ENCODE measurements at regions not wholly inside any gene's neighbourhood (a gene's known extent, or its start where the extent isn't known, plus 50 kb on each side); places are given as distances from the start of the nearest gene placed in this dataset.
A peak's percentile ranks its signal among the peaks of the same experiment; 100 is the strongest.
"Not testable (repeated sequence)": the region's sequence is repeated elsewhere in the genome, so short reads cannot be mapped to it uniquely, and the experiment has no call there.

- DNase-seq (ENCODE audit: low spot score) = peak; percentile 70
Measured at GRCh38 chr12:46669720-46670119, 156.1 kb downstream of the SLC38A4 start.

DNA sequence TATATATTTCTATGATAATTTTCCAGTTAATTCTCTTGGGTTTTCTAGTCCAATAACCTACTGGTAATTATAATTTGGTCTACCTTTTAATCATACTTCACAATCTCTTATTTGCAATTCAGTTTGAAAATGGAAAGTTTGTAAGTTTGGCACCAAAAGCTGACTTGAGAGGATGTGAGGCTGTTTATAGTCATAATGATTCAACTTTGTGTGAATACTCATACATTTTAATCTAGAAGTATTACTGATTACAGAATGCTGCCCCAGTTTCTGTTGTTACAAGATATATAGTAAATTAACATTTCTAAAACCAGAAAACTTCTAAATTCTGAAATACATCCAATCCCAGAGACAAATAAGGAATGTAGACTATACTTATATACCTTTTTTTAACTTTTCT, 158.2 kb downstream of the SLC38A4 start:
- no peak for DNase-seq (ENCODE audit: low spot score)

DNA sequence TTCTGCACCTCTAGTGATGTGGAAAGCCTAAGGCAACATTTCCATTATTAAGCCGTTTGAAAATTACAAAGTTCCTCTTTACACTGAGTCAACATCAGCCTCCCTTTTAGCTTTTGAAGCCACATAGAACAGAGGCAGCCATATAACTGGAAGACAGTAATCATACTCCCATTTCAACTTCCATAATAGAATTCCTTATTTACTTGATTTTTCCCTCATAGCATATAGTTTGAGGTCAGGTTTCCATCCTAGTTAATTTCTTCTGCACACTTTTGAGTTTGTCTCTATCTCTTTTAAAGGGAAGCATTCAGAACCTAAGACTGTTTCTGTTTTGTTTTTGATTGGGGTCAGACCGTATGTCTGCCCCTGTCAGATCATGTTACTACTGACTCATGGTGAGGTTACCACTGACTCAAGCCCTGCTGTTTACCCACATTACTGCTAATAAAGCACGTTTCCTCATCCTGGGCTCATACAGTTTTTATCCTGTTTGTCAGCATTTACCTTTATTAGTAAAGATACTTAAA, 161.0 kb downstream of the SLC38A4 start:
- DNase-seq (ENCODE audit: low spot score) = no peak

GRCh38 chr12:46663318-46663717, 162.5 kb downstream of the SLC38A4 start:
- no peak for DNase-seq (ENCODE audit: low spot score)

DNA sequence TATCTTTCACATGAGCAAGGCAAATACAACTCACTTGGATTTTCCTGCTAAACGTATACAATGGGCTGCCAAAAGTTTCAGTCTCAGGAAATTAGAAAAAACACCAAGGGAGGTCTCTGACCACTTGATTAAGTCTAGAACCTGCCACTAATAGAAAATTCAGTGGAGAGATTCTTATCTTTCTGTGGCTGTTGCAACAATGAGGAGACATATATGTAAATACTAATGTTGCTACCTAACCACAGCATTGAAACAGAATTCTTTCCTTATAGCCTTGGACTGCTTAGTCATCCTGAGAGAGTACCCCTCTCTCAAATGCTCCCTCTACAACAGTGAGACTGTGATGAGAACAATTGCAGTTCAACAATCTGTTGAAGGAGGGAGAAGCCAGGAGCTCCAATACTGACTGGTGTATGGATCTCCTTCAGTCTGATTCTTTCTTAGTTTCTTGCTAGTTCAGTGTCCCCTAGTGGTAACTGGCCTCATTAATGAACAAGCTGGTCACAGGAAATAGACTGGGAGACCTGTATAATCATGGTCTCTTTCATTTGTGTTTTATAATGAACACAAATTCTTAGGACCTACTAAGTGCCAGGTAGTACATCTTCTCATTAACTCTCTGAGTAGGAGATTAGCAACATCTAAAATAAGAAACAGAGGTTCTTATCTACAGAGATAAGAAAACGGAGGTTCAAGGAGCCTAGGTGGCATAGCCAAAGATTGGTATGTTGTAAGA, 164.5 kb downstream of the SLC38A4 start:
- peak; percentile 65 for DNase-seq (ENCODE audit: low spot score)

- no peak for DNase-seq (ENCODE audit: low spot score)
Measured at GRCh38 chr12:46660719-46661109, 165.1 kb downstream of the SLC38A4 start.

DNA sequence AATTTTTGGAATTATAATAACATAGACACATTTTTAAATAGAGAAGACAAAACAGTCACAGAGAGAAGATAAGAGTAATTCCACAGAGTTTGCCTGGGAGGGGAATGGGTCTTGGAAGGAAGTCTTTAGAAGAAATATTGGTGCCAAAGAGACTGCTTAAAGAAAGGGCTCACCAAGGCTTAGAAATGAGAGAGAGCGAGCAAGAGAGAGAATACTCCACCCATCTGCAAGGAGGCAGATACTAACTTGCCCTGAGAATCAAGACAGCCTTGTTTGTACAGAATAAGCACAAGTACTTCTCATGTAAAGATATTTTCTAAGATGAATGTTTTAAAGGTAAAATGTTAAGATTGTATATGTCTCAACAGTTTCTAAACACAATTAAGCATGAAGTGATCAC, 165.5 kb downstream of the SLC38A4 start:
- no peak for DNase-seq (ENCODE audit: low spot score)

GRCh38 chr12:46659824-46660223, 166.0 kb downstream of the SLC38A4 start:
- no peak for DNase-seq (ENCODE audit: low spot score)

DNA sequence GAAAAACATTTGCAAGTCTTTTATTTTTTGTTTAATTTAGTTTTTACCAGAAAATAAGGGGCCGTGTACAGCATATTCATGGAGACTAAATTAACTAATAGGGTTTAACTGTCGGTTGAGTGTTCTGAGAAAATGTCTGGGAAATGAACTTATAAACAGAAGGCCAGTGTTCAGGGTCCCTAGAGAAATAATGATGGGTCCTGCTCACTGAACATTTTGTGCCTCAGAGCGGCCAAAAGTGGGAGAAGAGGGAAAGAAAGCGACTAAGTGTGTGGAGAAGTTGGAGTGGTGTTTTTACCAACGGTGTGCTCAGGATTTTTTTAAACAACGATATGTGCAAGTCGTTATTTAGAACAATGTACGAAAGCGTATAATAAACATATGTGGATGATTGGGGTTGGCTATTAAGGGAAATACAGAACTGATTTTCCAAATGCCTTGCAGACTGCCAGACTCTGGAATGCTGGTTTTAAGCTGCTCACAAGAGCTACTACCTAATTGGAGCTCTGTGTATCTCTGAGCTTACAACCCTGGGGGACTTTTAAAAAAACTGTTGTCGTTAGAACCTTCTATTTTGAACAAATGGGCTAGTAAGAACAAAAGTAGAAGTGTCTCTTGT, 166.7 kb downstream of the SLC38A4 start:
- no peak for DNase-seq (ENCODE audit: low spot score)

DNA sequence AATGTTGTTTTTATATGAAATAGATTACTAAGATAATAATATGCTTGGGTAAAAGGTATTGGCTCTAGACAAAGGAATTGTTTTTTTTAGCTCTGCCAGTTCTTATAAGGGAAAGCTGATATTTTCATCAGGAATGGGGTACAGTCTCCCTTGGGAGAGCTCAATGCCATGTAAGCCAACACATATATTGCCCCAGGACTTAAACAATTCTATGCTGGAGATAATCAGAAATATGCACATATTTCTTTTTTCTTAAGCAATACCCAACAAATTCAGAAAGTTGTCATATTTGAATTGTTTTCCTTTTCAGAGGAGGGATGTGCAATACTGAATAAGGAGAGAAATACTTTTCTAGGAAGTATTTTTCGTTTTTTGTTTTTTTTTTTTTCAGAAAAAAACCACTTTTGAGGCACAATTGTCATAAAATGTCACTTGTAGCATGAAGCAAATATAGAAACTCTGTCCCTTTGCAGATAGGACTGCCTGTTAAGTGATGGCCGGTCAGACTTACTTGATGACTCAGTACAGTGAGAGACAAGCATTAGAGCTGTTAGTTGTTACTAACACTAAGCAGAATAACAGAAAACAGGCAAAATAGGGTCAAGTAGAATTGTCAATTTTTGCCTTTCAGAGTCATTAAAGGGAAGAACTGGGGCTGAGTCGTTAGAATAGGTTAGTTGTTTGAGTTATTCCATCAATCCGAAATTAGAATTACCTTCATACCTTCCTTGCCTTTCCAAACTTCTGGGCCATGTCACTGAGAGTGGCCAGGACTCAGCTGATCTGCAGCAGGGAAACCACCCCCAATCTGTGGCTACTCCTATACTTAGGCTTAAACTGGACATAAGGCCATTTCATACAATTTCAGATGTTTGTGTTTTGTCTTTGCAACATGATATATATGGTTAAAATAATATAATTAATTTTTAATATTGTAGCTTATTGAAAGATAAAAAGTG, 168.1 kb downstream of the SLC38A4 start:
- DNase-seq (ENCODE audit: low spot score) = no peak

DNA sequence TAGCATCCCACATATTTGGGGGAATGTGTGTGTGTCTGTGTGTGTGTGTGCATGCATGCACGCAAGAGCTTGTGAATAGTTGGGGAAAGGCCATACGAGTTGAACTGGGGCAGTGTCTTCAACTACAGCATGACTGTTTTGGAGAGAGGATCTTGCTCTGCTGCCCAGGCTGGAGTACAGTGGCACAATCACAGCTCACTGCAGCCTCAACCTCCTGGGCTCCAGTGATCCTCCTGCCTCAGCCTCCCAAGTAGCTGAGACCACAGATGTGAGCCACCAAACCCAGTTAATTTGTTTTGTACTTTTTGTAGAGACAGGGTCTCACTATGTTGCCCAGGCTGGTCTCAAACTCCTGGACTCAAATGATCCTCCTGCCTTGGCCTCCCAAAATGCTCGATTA, 169.8 kb downstream of the SLC38A4 start:
- DNase-seq (ENCODE audit: low spot score) = not testable (repeated sequence)

DNA sequence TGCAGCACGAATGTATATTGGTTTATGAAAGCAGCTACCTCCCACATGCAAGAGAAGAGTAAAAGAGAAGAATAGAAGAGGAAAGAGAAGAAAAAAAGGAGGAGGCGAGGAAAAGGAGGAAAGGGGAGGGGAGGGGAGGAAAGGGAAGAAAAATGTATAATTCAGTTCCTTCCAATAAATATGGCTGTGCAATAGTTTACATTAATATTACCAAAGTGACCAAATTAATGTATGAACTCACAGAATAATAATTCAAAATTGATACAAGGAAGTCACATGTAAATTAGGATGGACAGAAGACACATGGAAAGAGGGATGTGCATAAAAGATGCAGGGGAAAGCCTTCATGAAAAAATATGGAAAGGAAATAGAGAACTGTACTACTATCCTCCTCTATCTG, 172.5 kb downstream of the SLC38A4 start:
- no peak for DNase-seq (ENCODE audit: low spot score)

DNA sequence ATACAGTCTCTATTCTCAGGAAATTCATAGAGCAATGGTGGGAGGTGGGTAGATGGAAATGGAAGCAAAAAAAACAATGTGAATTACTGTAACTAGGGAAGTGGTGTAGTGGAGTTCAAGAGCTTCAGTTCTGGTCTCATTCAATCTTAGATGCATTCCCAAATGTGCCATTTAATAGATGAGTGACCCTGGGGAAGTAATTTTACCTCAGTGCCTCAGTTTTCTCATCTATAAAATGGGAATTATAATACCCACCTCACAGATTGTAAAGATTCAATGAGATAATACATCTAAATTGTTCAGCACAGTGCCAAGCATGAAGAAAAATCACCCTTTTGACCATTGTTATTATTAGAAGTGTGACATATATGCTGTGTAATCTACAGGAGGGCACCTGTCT, 173.1 kb downstream of the SLC38A4 start:
- no peak for DNase-seq (ENCODE audit: low spot score)

- DNase-seq (ENCODE audit: low spot score) = no peak
Measured at GRCh38 chr12:46650688-46651087, 175.1 kb downstream of the SLC38A4 start.

GRCh38 chr12:46649433-46649832, 176.4 kb downstream of the SLC38A4 start:
- no peak for DNase-seq (ENCODE audit: low spot score)

- no peak for DNase-seq (ENCODE audit: low spot score)
Measured at GRCh38 chr12:46647034-46647433, 178.8 kb downstream of the SLC38A4 start.

GRCh38 chr12:46641649-46642048, 184.1 kb downstream of the SLC38A4 start:
- not testable (repeated sequence) for DNase-seq (ENCODE audit: low spot score)

- no peak for DNase-seq (ENCODE audit: low spot score)
Measured at GRCh38 chr12:46635818-46636217, 190.0 kb downstream of the SLC38A4 start.

DNA sequence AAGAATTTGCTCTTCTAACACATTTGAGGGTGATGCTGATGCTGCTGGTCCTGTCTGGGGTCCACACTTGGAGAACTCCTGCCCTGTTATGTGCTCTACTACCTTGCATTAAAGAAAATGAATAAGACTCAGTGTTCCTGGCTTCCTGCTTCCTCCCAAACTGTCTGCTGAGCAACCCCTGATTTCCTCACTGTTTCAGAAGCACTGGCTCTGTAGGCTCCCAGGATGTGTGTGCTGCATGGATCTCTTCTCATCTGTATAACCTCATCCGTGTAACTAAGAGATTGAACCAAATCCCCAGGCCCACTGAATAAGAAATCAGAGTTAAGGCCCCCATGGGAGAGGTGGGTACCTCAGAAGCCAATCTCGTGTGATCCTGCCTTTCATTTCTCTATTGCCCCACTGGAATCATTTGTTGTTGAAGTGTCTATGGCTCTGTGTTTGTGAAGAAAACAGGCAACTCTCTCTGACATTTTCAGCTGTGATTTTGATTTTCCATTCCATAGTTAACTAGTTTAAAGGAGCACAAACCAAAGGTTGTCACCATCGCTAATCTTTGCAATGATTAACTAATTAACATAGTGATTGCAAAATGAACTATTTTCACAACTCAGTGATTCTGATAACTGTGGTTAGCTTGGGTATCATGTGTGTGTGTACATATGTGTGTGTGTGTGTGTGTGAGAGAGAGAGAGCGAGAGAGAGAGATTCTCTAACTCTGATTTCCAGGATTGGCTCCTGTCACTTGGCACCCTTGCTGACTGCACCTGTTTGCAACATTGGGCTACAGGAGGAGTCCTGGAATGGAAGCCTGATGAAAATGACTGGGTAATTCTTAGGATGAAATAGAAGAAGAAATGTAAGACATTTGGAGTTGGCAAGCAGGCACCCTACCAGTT, 196.2 kb downstream of the SLC38A4 start:
- no peak for DNase-seq (ENCODE audit: low spot score)

DNA sequence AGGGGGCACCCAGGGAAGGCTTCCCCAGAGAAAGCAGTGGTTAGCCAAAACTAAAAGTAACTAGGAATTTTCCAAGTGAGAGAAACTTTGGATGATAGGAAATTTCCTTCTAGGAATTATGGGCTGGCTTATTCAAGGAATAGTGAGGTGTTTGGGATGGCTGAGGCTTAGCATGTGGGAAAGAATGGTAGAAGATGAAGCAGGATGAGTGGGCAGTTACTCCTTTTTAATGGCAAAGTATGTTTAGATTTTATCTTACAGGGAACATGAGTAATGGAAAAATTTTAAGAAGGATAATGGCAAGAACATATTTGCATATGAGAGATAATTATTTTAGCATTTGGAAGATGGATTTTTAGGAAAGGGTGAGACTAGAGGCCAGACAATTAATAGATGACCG, 197.6 kb downstream of the SLC38A4 start:
- DNase-seq (ENCODE audit: low spot score) = no peak

GRCh38 chr12:46627686-46628085, 198.1 kb downstream of the SLC38A4 start:
- DNase-seq (ENCODE audit: low spot score) = no peak

All from iPS-NIHi11 (cell line).